NCI-H1436 treated with DMSO at 0.1 percent for 48 hours (cell line): ENCODE measurements at regions not wholly inside any gene's neighbourhood (a gene's known extent, or its start where the extent isn't known, plus 50 kb on each side); places are given as distances from the start of the nearest gene placed in this dataset.
"Not testable (repeated sequence)": the region's sequence is repeated elsewhere in the genome, so short reads cannot be mapped to it uniquely, and the experiment has no call there.

Experiments
- DNase-seq: peaks from one replicate; lab custom pipeline; 2025; lab: John Stamatoyannopoulos, UW

DNA sequence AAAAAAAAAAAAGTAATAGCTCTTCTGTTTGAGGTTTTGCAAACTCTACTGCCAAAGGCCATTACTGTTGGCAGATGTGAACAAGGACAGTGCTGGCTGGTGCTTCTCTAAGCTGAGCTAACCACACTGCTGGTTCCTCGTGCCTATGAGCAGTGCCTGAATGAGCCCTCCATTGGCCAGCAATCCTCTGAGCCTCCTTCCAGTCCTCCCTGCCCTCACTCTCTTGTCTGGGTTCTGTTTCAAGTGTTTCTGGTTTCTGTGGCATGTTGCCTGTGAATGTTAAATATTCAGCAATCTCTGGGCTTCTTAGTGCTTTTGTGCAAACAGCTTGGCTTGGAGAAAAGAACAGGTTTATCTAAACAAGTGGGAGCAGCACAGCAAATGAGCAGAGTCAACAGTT is 161.3 kb upstream of the AUTS2 start:
- no peak for DNase-seq

DNA sequence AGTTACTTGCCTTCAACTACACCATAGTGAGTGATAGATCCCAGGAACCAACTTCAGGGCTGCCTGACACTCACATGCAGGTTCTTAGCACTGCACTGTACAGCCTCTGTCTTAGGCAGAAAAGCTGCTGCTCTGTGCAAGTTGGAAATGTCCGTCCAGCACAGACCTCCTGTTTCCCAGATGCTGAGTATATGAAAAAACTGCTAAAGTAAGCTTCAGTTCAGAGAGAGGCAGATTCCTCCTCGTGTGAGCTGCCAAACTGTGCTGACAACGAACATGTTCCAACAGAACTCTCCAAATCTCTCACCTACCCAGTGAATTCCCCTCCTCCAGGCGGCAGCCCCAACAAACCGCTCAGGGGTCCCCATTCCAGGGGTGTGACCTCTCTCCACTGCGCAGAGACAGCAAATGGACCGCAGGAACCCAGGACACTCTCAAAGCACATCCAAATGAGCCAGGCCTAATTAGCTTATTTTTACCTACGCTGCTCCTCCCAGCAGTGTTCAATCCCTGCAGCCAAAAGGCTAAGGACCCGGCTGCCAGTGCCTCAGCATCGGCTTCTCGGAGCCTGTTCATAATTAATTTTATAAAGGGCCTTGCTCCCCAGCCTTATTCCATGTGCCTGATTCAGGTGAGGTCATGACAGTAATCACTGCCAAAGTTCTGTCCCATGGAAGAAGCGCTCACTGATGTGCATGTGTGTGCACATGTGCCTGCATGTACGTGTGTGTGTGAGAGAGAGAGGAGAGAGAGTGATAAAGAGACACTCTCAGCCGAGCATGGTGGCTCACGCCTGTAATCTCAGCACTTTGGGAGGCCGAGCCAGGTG is 159.5 kb upstream of the AUTS2 start:
- DNase-seq: no peak

DNA sequence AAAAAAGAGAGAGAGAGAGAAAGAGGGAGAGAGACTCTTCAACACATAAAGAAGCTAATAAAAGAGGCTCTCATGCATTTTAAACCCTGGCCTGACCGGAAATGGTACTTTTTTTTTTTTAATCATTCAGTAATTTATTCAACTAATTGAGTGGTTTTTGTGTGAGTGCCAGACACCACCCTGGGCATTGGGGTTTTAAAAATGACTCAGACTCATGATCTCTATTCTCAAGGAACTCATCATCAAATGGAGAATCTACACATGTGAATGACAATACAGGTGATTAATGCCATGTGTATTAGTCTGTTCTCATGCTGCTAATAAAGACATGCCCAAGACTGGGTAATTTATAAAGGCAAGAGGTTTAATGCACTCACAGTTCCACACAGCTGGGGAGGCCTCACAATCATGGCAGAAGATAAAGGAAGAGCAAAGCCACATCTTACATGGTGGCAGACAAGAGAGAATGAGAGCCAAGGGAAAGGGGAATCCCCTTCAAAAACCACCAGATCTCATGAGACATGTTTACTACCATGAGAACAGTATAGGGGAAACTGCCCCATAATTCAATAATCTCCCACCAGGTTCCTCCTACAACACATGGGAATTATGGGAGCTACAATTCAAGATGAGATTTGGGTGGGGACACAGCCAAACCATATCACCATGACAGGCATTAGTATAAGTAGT is 158.5 kb upstream of the AUTS2 start:
- no peak for DNase-seq

DNA sequence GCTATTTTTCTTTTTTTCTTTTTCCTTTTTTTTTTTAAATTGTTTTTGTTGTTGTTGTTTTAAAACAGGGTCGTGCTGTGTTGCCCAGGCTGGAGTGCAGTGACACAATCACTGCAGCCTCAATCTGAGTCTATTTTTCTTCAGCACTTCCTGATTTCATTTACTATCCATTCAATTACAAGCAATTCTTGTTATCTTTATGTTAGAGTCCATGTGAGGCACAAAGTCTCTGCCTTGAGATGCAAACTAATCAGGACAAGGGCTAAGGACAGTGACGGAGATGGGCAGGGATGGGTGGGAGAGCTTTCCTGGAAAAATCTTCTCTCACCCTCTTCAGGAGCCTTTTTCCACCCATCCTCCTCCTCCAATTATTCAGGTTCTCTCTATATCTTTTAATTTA is 157.3 kb upstream of the AUTS2 start:
- no peak for DNase-seq

- DNase-seq: no peak
Measured at GRCh38 chr7:69443136-69443535, 155.1 kb upstream of the AUTS2 start.

GRCh38 chr7:69445541-69445940 is 152.7 kb upstream of the AUTS2 start:
- DNase-seq: no peak

DNA sequence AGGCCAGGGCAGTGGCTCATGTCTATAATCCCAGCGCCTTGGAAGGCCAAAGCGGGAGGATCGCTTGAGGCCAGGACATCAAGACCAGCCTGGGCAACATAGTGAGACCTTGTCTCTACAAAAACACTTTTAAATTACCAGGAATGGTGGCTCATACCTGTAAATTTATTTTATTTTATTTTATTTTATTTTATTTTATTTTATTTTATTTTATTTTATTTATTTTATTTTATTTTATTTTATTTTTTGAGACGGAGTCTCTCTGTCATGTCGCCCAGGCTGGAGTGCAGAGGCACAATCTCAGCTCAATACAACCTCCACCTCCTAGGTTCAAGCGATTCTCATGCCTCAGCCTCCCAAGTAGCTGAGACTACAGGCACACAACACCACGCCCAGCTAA is 152.1 kb upstream of the AUTS2 start:
- not testable (repeated sequence) for DNase-seq

DNA sequence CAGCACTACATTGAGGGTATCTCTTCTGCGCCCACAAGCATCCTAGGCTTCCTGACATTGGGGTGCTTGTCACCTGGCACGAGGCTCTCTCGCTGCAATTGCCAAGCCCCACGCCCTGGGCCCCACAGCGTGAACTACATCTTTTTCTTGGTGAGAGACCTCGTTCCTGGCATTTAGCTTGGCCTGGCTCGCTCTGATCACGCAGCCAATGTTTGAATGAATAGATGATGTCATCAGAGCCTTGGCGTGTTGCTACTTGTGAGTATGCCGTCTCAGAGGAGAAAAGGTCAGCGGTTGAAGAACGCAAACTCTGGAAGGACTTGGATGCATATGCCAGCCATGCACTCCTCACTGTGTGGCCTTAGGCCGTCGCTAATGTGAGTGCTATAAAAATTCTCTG is 150.2 kb upstream of the AUTS2 start:
- no peak for DNase-seq

- DNase-seq: no peak
Measured at GRCh38 chr7:69450456-69450855, 147.8 kb upstream of the AUTS2 start.

GRCh38 chr7:69451715-69452114 is 146.6 kb upstream of the AUTS2 start:
- DNase-seq: no peak

GRCh38 chr7:69452797-69453196 is 145.5 kb upstream of the AUTS2 start:
- DNase-seq: no peak

DNA sequence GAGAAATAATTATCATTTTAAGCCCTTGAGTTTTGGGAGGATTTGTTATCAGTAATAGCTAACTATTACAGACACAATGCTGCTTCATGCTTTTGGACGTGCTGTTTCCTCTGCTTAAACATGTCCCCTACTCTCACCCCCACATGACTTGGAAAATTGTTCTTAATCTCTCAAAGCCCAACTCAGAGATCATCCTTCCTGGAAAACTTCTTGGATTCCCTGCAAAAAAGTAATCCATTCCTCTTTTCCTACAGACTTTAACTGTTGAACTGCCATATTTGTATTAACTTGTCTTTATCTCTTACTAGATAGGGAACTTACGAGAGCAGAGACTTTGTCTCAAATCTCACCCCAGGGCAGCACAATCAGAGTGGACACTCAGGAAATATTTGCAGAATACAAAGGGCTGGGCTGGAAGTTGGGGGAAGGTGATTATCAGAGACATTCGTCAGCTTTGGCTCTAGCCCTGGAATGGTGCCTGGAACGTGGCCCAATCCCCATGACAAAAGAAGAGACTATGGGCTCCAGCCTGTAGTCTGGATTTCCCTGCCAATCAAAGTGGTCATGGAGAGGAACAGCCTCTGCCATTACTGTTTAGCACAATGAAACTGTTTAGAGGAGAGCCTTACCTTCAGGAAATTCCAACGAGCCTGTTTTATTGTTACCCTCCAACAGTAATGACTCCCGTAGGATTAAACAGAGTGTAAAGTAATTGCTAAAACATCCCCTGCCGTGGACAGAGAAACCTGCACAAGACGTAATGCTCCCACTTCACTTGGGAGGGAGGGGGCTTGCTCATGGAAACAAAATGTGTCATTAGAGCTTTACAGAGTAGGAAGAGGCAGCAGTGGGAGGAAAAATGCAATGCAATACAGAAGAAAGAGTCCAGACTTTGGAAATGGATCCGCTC is 140.4 kb upstream of the AUTS2 start:
- DNase-seq: no peak

DNA sequence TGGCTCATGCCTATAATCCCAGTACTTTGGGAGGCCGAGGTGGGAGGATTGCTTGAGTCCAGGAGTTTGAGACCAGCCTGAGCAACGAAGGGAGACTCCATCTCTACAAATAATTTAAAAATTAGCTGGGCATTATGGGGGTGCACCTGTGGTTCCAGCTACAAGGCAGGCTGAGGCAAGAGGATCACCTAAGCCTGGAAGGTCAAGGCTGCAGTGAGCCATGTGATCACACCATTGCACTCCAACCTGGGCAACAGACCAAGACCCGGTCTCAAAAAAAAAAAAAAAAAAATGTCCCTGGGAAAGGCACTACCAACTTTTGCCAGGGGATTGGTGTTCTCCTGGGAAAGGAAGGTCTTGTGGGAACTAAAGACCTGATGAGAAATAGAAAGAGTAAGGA is 134.2 kb upstream of the AUTS2 start:
- no peak for DNase-seq

DNA sequence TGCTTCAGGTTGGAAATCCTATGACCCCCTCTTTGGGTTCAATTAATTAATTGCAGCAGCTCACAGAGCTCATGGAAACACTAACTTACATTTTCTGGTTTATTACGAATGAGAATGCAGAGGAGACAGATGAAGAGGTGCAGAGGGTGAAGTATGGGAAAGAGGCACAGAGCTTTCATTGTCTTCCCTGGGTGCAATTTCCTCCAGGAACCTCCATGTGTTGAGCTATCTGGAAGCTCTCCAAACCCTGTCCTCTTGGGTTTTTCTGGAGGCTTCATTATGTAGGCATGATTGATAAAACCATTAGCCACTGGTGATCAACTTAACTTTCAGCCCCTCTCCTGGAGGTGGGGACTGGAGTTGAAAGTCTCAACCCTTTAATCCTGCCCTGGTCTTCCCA is 133.0 kb upstream of the AUTS2 start:
- DNase-seq: no peak

DNA sequence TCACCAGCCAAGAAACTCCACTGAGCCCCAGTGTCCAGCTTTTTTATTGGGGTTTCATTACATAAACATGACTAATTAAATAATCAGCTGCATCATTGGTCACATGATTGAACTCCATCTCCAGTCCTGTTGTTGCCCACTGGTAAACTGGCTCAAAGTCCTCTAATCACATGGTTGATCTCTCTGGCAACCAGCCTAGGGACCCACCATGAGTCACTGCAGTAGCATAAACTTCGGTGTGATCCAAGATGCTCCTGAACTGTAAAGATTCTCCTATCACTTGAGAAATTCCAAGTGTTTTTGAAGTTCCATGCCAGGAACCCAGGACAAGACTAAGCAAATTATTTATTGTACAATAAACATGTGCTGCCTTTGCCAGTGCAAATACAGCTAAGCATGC is 130.4 kb upstream of the AUTS2 start:
- no peak for DNase-seq

- DNase-seq: no peak
Measured at GRCh38 chr7:69476416-69476815, 121.9 kb upstream of the AUTS2 start.

DNA sequence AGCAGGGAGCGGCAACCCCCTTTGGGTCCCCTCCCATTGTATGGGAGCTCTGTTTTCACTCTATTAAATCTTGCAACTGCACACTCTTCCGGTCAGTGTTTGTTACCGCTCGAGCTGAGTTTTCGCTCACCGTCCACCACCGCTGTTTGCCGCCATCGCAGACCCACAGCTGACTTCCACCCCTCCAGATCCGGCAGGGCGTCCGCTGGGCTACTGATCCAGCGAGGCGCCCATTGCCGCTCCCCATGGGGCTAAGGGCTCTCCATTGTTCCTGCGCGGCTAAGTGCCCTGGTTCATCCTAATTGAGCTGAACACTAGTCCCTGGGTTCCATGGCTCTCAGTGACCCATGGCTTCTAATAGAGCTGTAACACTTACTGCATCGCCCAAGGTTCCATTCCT is 115.6 kb upstream of the AUTS2 start:
- no peak for DNase-seq

- DNase-seq: no peak
Measured at GRCh38 chr7:69489533-69489932, 108.7 kb upstream of the AUTS2 start.

- no peak for DNase-seq
Measured at GRCh38 chr7:69498671-69499070, 99.6 kb upstream of the AUTS2 start.

- DNase-seq: no peak
Measured at GRCh38 chr7:69502358-69502757, 95.9 kb upstream of the AUTS2 start.

DNA sequence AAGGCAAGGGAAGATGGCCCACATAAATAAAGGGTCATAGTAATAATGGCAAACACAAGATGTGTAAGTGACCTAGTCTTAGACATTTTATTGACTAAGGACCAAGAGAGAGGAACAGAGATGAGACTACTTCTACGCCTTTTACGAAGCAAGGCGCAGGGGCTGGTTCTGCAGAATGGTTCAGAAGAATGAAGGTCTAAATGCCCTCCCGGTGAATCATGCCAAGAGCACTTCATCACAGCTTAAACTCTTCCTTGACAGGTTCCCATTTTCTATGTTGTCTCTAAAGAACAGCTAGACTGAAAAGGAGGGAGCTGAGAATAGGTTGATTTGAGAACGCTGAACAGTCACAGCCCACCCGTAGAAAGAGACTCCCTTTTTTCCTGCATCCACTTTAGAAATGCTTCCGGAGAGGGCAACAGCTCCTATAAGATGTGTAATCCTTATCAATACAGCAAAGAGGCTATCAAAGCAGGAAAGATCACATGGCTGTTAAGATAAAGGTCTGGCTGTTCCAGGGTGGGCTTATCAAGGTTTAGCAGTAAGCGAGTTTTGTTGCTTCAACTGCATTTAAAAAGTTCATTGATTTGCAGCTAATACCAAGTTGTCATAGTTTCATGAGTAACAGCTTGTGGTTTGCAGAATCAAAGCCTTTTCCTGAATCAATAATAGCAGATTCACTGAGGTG is 93.4 kb upstream of the AUTS2 start:
- DNase-seq: no peak

GRCh38 chr7:69508736-69509135 is 89.5 kb upstream of the AUTS2 start:
- no peak for DNase-seq
